Inflammatory macrophage (primary cell): ENCODE measurements at regions not wholly inside any gene's neighbourhood (a gene's known extent, or its start where the extent isn't known, plus 50 kb on each side); places are given as distances from the start of the nearest gene placed in this dataset.
"Not testable (repeated sequence)": the region's sequence is repeated elsewhere in the genome, so short reads cannot be mapped to it uniquely, and the experiment has no call there.

Experiments
- DNase-seq, 2 donors: peaks; one replicate each; pipeline ENCODE4 v3.0.0-alpha.2; 2020 to 2022

GRCh38 chr2:121818546-121818945 is 63.1 kb downstream of the TSN start:
- no peak for DNase-seq

- no peak for DNase-seq
Measured at GRCh38 chr2:121819846-121820245, 64.4 kb downstream of the TSN start.

GRCh38 chr2:121821476-121822158 is 66.2 kb downstream of the TSN start:
- no peak for DNase-seq

- DNase-seq: no peak
Measured at GRCh38 chr2:121824264-121824663, 68.8 kb downstream of the TSN start.

GRCh38 chr2:121825003-121825950 is 69.8 kb downstream of the TSN start:
- no peak for DNase-seq

GRCh38 chr2:121826036-121826435 is 70.6 kb downstream of the TSN start:
- DNase-seq: no peak

GRCh38 chr2:121828281-121828731 is 72.9 kb downstream of the TSN start:
- no peak for DNase-seq

- DNase-seq: no peak
Measured at GRCh38 chr2:121830809-121831208, 75.4 kb downstream of the TSN start.

GRCh38 chr2:121831841-121832240 is 76.4 kb downstream of the TSN start:
- no peak for DNase-seq

GRCh38 chr2:121832412-121833357 is 77.2 kb downstream of the TSN start:
- no peak for DNase-seq

GRCh38 chr2:121833358-121833723 is 77.9 kb downstream of the TSN start:
- no peak for DNase-seq

- DNase-seq: no peak
Measured at GRCh38 chr2:121836611-121837010, 81.2 kb downstream of the TSN start.

- DNase-seq: no peak
Measured at GRCh38 chr2:121837591-121837990, 82.1 kb downstream of the TSN start.

GRCh38 chr2:121838551-121838950 is 83.1 kb downstream of the TSN start:
- DNase-seq: no peak

- DNase-seq: no peak
Measured at GRCh38 chr2:121839584-121839983, 84.1 kb downstream of the TSN start.

GRCh38 chr2:121849236-121849635 is 93.8 kb downstream of the TSN start:
- DNase-seq: no peak

- not testable (repeated sequence) for DNase-seq
Measured at GRCh38 chr2:121853149-121853548, 97.7 kb downstream of the TSN start.

GRCh38 chr2:121855510-121855909 is 100.1 kb downstream of the TSN start:
- no peak for DNase-seq

GRCh38 chr2:121856360-121856759 is 100.9 kb downstream of the TSN start:
- no peak for DNase-seq

- DNase-seq: no peak
Measured at GRCh38 chr2:121858369-121858768, 102.9 kb downstream of the TSN start.

GRCh38 chr2:121858847-121859246 is 103.4 kb downstream of the TSN start:
- no peak for DNase-seq

- DNase-seq: no peak
Measured at GRCh38 chr2:121860033-121860757, 104.7 kb downstream of the TSN start.
